B cell (primary cell): ENCODE measurements at regions not wholly inside any gene's neighbourhood (a gene's known extent, or its start where the extent isn't known, plus 50 kb on each side); places are given as distances from the start of the nearest gene placed in this dataset.

ENCODE experiments used
- ATAC-seq: fragments of 200-7000 bp; cut with Tn5 transposase; one replicate; pipeline ENCODE4 v1.10.0; 2021; ENCODE audit warnings: low read depth, mild to moderate bottlenecking, moderate number of reproducible peaks, moderate library complexity
- CTCF ChIA-PET: fragments of 350-600 bp; sonication (Branson Sonifier 250); formaldehyde crosslinking; loops from one replicate; lab custom pipeline; 2021; ENCODE audit warnings: antibody characterized with exemption, inconsistent platforms; lab: Charles Lee
- POLR2A ChIA-PET: fragments of 350-600 bp; sonication (Branson Sonifier 250); formaldehyde crosslinking; loops from one replicate; lab custom pipeline; 2021; ENCODE audit warnings: antibody characterized with exemption; lab: Charles Lee
- DNase-seq: peaks from one replicate; pipeline ENCODE4 v3.0.0; 2013
- H2AFZ ChIP-seq: 2 replicates; pipeline ENCODE4 v1.6.1; 2012; ENCODE audit warnings: mild to moderate bottlenecking, low read depth, low read length; ENCODE audit not compliant: insufficient read depth, poor library complexity, severe bottlenecking
- H3K27ac ChIP-seq, 2 donors: 1 replicate in 1 of 2; 2 replicates in 1 of 2; pipeline ENCODE4 v1.5.1; 2012 to 2013; ENCODE audit warnings: low read length in 2 of 2, mild to moderate bottlenecking in 2 of 2, moderate library complexity in 1 of 2
- H3K27me3 ChIP-seq, 4 experiments: fragments of 200-600 bp in 1 of 4; sonication (generic) in 1 of 4; replicated peaks in 1 of 4; 1 replicate in 2 of 4; 2 replicates in 2 of 4; pipeline versions ENCODE4 v1.6.1 to v1.7.0; 2013 to 2016; ENCODE audit warnings: low read length in 3 of 4, mild to moderate bottlenecking in 2 of 4, mixed read lengths in 1 of 4, moderate library complexity in 1 of 4; ENCODE audit not compliant: insufficient read depth in 4 of 4, control insufficient read depth in 3 of 4; ENCODE audit errors: control extremely low read depth in 1 of 4
- H3K36me3 ChIP-seq, 2 experiments: replicated peaks in 1 of 2; 1 replicate in 1 of 2; 2 replicates in 1 of 2; pipeline versions ENCODE4 v1.6.1 to v1.7.1; 2013; ENCODE audit warnings: low read length in 1 of 2; ENCODE audit not compliant: insufficient read depth in 2 of 2, control insufficient read depth in 1 of 2; ENCODE audit errors: control extremely low read depth in 1 of 2, extremely low read depth in 1 of 2
- H3K4me1 ChIP-seq, 2 donors: fragments of 200-600 bp in 1 of 2; sonication (generic) in 1 of 2; 1 replicate in 1 of 2; 2 replicates in 1 of 2; pipeline versions ENCODE4 v1.5.1 to v1.6.1; 2013 to 2017; ENCODE audit warnings: low read length in 2 of 2; ENCODE audit not compliant: control insufficient read depth in 2 of 2, insufficient read depth in 2 of 2
- H3K4me2 ChIP-seq: replicated peaks from 2 replicates; pipeline ENCODE3; 2012; ENCODE audit warnings: mild to moderate bottlenecking, low read depth, low read length; ENCODE audit not compliant: poor library complexity, severe bottlenecking
- H3K4me3 ChIP-seq, 5 experiments: fragments of 200-600 bp in 1 of 5; sonication (generic) in 1 of 5; 1 replicate in 3 of 5; 2 replicates in 2 of 5; pipeline versions ENCODE4 v1.5.1 to v1.7.0; 2011 to 2016; ENCODE audit warnings: low read length in 4 of 5, mild to moderate bottlenecking in 4 of 5, low read depth in 2 of 5, control low read depth in 1 of 5, moderate library complexity in 1 of 5; ENCODE audit not compliant: insufficient read depth in 1 of 5; ENCODE audit errors: control extremely low read depth in 1 of 5, extremely low read depth in 1 of 5
- H3K79me2 ChIP-seq: fragments of 200-600 bp; sonication (generic); one replicate; pipeline ENCODE4 v1.6.0; 2016; ENCODE audit warnings: low read length; ENCODE audit not compliant: control insufficient read depth, insufficient read depth
- H3K9ac ChIP-seq: fragments of 200-600 bp; sonication (generic); 2 replicates; pipeline ENCODE4 v1.6.1; 2017; ENCODE audit warnings: mild to moderate bottlenecking, low read length, moderate library complexity
- H3K9me3 ChIP-seq, 3 donors: one replicate each; pipeline versions ENCODE4 v1.6.1 to v1.7.1; 2013; ENCODE audit warnings: low read length in 2 of 3; ENCODE audit not compliant: control insufficient read depth in 2 of 3, insufficient read depth in 1 of 3; ENCODE audit errors: control extremely low read depth in 1 of 3
- H4K20me1 ChIP-seq: 2 replicates; pipeline ENCODE4 v1.6.0; 2012; ENCODE audit warnings: mild to moderate bottlenecking, low read length; ENCODE audit not compliant: insufficient read depth, control insufficient read depth, poor library complexity, severe bottlenecking
- H3K27ac Mint-ChIP-seq: one replicate; pipeline ENCODE4 v1.8.0; 2021; ENCODE audit warnings: mixed read lengths
- H3K27me3 Mint-ChIP-seq: one replicate; pipeline ENCODE4 v1.8.0; 2021; ENCODE audit warnings: mixed read lengths
- H3K4me1 Mint-ChIP-seq: one replicate; pipeline ENCODE4 v1.8.0; 2021; ENCODE audit warnings: mixed read lengths
- H3K4me3 Mint-ChIP-seq: one replicate; pipeline ENCODE4 v1.8.0; 2021; ENCODE audit warnings: mixed read lengths
- H3K9me3 Mint-ChIP-seq: one replicate; pipeline ENCODE4 v1.8.0; 2022; ENCODE audit warnings: mixed read lengths; ENCODE audit not compliant: insufficient read depth
- CTCF ChIP-seq: fragments of 200-600 bp; IDR thresholded peaks from one replicate; pipeline ENCODE4 v1.8.0; 2022; ENCODE audit warnings: antibody characterized with exemption, mild to moderate bottlenecking
- EZH2 ChIP-seq: IDR thresholded peaks from 2 replicates; pipeline ENCODE4 v1.6.1; 2012; ENCODE audit warnings: borderline replicate concordance, low read depth, mild to moderate bottlenecking, moderate library complexity, low read length; ENCODE audit not compliant: insufficient read depth, poor library complexity, severe bottlenecking
- WGBS: methylation state at CpG from one replicate; pipeline ENCODE4 v1.1.5; 2013; ENCODE audit warnings: missing lambda C conversion rate; ENCODE audit not compliant: insufficient coverage; 5-methylcytosine and 5-hydroxymethylcytosine counted together
- intact Hi-C: fragments of 100-400 bp; cut with micrococcal nuclease; formaldehyde crosslinking; loops from one replicate; pipeline ENCODE4 v1.10.0; 2022

- Mint-ChIP-seq H3K9me3 (no peaks in the 10 kb centered on the region), H3K4me1 (peaks cover 14% of the 10 kb centered on the region), H3K4me3 (no peak overlapping the region), H3K27me3 (peaks cover 21% of the 10 kb centered on the region), H3K27ac (peak overlapping the region; percentile 16)
- Histone ChIP-seq H4K20me1 (no peaks in the 10 kb centered on the region), H3K9me3 (no peaks in the 10 kb centered on the region), H3K9ac (no peak overlapping the region), H3K27ac (no peak overlapping the region), H2AFZ (no peak overlapping the region), H3K79me2 (no peaks in the 10 kb centered on the region), H3K4me3 (no peak overlapping the region), H3K27me3 (no peaks in the 10 kb centered on the region), H3K36me3 (no peaks in the 10 kb centered on the region), H3K4me1 (peaks cover 5 to 6% of the 10 kb centered on the region in 2 donors), H3K4me2 (no peak overlapping the region)
- ATAC-seq (no peak), DNase-seq (no peak)
- CTCF ChIA-PET = interaction anchor here (0.9 kb wide), 1 partner anchor 20 kb away, joined by 3 read pairs; no protein-coding TSS in a partner anchor
- intact Hi-C loops = no loop called here
- POLR2A ChIA-PET = no interaction called here
- WGBS = 81% methylated on average over 2 of the region's 2 CpGs
- TF ChIP-seq CTCF = no peak
- TF ChIP-seq EZH2 = no peak
These were observed 234.3 kb downstream of the CDC5L start for GRCh38 chr6:44621846-44622245.

GRCh38 chr6:44622555-44622954, 235.0 kb downstream of the CDC5L start:
- Mint-ChIP-seq H3K27ac (no peak overlapping the region), H3K27me3 (peaks cover 21% of the 10 kb centered on the region), H3K4me1 (peaks cover 18% of the 10 kb centered on the region), H3K9me3 (no peaks in the 10 kb centered on the region), H3K4me3 (no peak overlapping the region)
- Histone ChIP-seq H2AFZ (no peak overlapping the region), H3K36me3 (no peaks in the 10 kb centered on the region), H4K20me1 (no peaks in the 10 kb centered on the region), H3K27me3 (no peaks in the 10 kb centered on the region), H3K9me3 (no peaks in the 10 kb centered on the region), H3K27ac (no peak overlapping the region), H3K4me2 (no peak overlapping the region), H3K4me3 (no peak overlapping the region), H3K9ac (no peak overlapping the region), H3K4me1 (peaks cover 6 to 12% of the 10 kb centered on the region in 2 donors), H3K79me2 (no peaks in the 10 kb centered on the region)
- 50% methylated on average over 1 of the region's 8 CpGs for WGBS
- TF ChIP-seq CTCF (no peak), EZH2 (no peak)
- intact Hi-C loops = no loop called here
- ChIA-PET POLR2A (no interaction called here), CTCF (interaction anchor here (0.9 kb wide), 1 partner anchor 20 kb away, joined by 3 read pairs; no protein-coding TSS in a partner anchor)
- ATAC-seq (no peak), DNase-seq (no peak)
